Endodermal cell (in vitro differentiated cells): ENCODE measurements at regions not wholly inside any gene's neighbourhood (a gene's known extent, or its start where the extent isn't known, plus 50 kb on each side); places are given as distances from the start of the nearest gene placed in this dataset.

Source experiments
- DNase-seq: peaks from one replicate; pipeline ENCODE4 v3.0.0-alpha.2; 2017
- H3K27ac ChIP-seq: 2 replicates; pipeline ENCODE4 v1.5.1; 2013; ENCODE audit warnings: mild to moderate bottlenecking, low read depth, low read length, moderate library complexity
- H3K27me3 ChIP-seq: 2 replicates; pipeline ENCODE4 v1.6.1; 2013; ENCODE audit warnings: mild to moderate bottlenecking, low read length, moderate library complexity; ENCODE audit not compliant: insufficient read depth, control insufficient read depth, poor library complexity, severe bottlenecking
- H3K36me3 ChIP-seq: 2 replicates; pipeline ENCODE4 v1.7.0; 2013; ENCODE audit warnings: mild to moderate bottlenecking, low read length, moderate library complexity; ENCODE audit not compliant: control insufficient read depth, insufficient read depth
- H3K4me1 ChIP-seq: one replicate; pipeline ENCODE4 v1.7.0; 2013; ENCODE audit warnings: low read length; ENCODE audit not compliant: control insufficient read depth, insufficient read depth
- H3K4me3 ChIP-seq: 2 replicates; pipeline ENCODE4 v1.5.1; 2013; ENCODE audit warnings: mild to moderate bottlenecking, low read length, moderate library complexity
- H3K9ac ChIP-seq: 2 replicates; pipeline ENCODE4 v1.6.1; 2013; ENCODE audit warnings: mild to moderate bottlenecking, low read length, moderate library complexity; ENCODE audit not compliant: poor library complexity, severe bottlenecking; ENCODE audit errors: extremely low read depth
- H3K9me3 ChIP-seq: 2 replicates; pipeline ENCODE4 v1.6.1; 2013; ENCODE audit warnings: mild to moderate bottlenecking, low read length, moderate library complexity; ENCODE audit not compliant: control insufficient read depth
- H3K27ac Mint-ChIP-seq: 2 replicates; pipeline ENCODE4 v1.8.0; 2020; ENCODE audit warnings: mixed read lengths
- H3K27me3 Mint-ChIP-seq: 2 replicates; pipeline ENCODE4 v1.8.0; 2021; ENCODE audit warnings: mild to moderate bottlenecking, mixed read lengths; ENCODE audit not compliant: insufficient read depth
- H3K36me3 Mint-ChIP-seq: 2 replicates; pipeline ENCODE4 v1.8.0; 2020; ENCODE audit warnings: low read depth, mixed read lengths
- H3K4me1 Mint-ChIP-seq: 2 replicates; pipeline ENCODE4 v1.8.0; 2020; ENCODE audit warnings: mixed read lengths
- H3K4me3 Mint-ChIP-seq: 2 replicates; pipeline ENCODE4 v1.8.0; 2020; ENCODE audit warnings: mild to moderate bottlenecking, moderate library complexity, mixed read lengths
- H3K9me3 Mint-ChIP-seq: 2 replicates; pipeline ENCODE4 v1.8.0; 2020; ENCODE audit warnings: mild to moderate bottlenecking, mixed read lengths
- CTCF ChIP-seq: fragments of 200-600 bp; sonication (generic); conservative IDR thresholded peaks from 2 replicates; pipeline ENCODE4 v1.5.0; 2021; ENCODE audit warnings: antibody characterized with exemption, mild to moderate bottlenecking
- WGBS, 2 experiments: methylation state at CpG; one replicate each; pipeline versions ENCODE4 v1.1.5 to v1.1.7; 2013; ENCODE audit warnings: missing lambda C conversion rate in 2 of 2, mixed read lengths in 1 of 2; ENCODE audit not compliant: insufficient coverage in 1 of 2, insufficient read length in 1 of 2; 5-methylcytosine and 5-hydroxymethylcytosine counted together

GRCh38 chr6:163893609-163894189 lies 479.2 kb downstream of the QKI start:
- Histone ChIP-seq H3K9me3 (no peaks in the 10 kb centered on the region), H3K27ac (no peak overlapping the region), H3K27me3 (no peaks in the 10 kb centered on the region), H3K36me3 (no peaks in the 10 kb centered on the region), H3K9ac (no peak overlapping the region), H3K4me1 (no peaks in the 10 kb centered on the region), H3K4me3 (no peak overlapping the region)
- H3K9me3 Mint-ChIP-seq = no peaks in the 10 kb centered on the region
- no peak overlapping the region for H3K27ac Mint-ChIP-seq
- H3K27me3 Mint-ChIP-seq = no peaks in the 10 kb centered on the region
- DNase-seq = no peak
- TF ChIP-seq CTCF = no peak
- no peaks in the 10 kb centered on the region for H3K36me3 Mint-ChIP-seq
- 95 to 100% methylated on average over 2 to 4 of the region's 4 CpGs for WGBS, 2 experiments
- H3K4me1 Mint-ChIP-seq = no peaks in the 10 kb centered on the region
- H3K4me3 Mint-ChIP-seq = no peak overlapping the region

- TF ChIP-seq CTCF = no peak
- WGBS, 2 experiments = 91 to 95% methylated on average over 9 to 12 of the region's 12 CpGs
- Histone ChIP-seq H3K27me3 (no peaks in the 10 kb centered on the region), H3K9ac (peak overlapping the region; percentile 6), H3K9me3 (no peaks in the 10 kb centered on the region), H3K36me3 (no peaks in the 10 kb centered on the region), H3K27ac (no peak overlapping the region), H3K4me3 (no peak overlapping the region), H3K4me1 (no peaks in the 10 kb centered on the region)
- no peaks in the 10 kb centered on the region for H3K4me1 Mint-ChIP-seq
- DNase-seq = no peak
- H3K27ac Mint-ChIP-seq = no peak overlapping the region
- H3K36me3 Mint-ChIP-seq = no peaks in the 10 kb centered on the region
- H3K9me3 Mint-ChIP-seq = peaks cover 1% of the 10 kb centered on the region
- H3K27me3 Mint-ChIP-seq = no peaks in the 10 kb centered on the region
- no peak overlapping the region for H3K4me3 Mint-ChIP-seq
Observed at GRCh38 chr6:163892824-163893561, 478.5 kb downstream of the QKI start.

GRCh38 chr6:163889904-163890514 lies 475.5 kb downstream of the QKI start:
- TF ChIP-seq CTCF = no peak
- 92 to 100% methylated on average over 2 of the region's 3 CpGs for WGBS, 2 experiments
- Mint-ChIP-seq H3K9me3 (peaks cover 2% of the 10 kb centered on the region), H3K4me3 (no peak overlapping the region), H3K36me3 (no peaks in the 10 kb centered on the region), H3K27ac (no peak overlapping the region), H3K4me1 (no peaks in the 10 kb centered on the region), H3K27me3 (no peaks in the 10 kb centered on the region)
- Histone ChIP-seq H3K36me3 (no peaks in the 10 kb centered on the region), H3K4me3 (no peak overlapping the region), H3K9me3 (no peaks in the 10 kb centered on the region), H3K9ac (no peak overlapping the region), H3K4me1 (no peaks in the 10 kb centered on the region), H3K27ac (no peak overlapping the region), H3K27me3 (no peaks in the 10 kb centered on the region)
- no peak for DNase-seq
